NCI-H1694 treated with DMSO at 0.1 percent for 48 hours (cell line): ENCODE measurements at regions not wholly inside any gene's neighbourhood (a gene's known extent, or its start where the extent isn't known, plus 50 kb on each side); places are given as distances from the start of the nearest gene placed in this dataset.
A peak's percentile ranks its signal among the peaks of the same experiment; 100 is the strongest.
"Not testable (repeated sequence)": the region's sequence is repeated elsewhere in the genome, so short reads cannot be mapped to it uniquely, and the experiment has no call there.

ENCODE experiments used
- DNase-seq: peaks from one replicate; lab custom pipeline; 2025; lab: John Stamatoyannopoulos, UW

DNA sequence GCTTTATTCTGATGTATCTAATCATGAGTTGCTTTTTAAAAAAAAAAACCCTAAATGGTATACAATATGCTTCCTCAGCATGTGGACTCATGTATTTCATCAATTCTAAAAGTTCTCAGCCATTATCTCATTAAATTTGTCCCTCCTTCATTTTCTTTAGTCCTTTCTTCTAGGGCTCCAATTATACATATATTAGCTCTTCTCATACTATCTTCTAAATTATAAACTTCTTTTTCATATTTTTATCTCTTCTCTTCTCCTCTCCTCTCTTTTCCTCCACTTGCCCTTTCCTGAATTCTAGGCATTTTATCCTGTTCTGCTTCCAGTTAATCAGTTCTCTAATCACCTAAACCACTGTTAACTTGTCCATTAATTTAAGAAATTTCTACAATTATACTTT, 55.0 kb upstream of the IL33 start:
- no peak for DNase-seq

DNA sequence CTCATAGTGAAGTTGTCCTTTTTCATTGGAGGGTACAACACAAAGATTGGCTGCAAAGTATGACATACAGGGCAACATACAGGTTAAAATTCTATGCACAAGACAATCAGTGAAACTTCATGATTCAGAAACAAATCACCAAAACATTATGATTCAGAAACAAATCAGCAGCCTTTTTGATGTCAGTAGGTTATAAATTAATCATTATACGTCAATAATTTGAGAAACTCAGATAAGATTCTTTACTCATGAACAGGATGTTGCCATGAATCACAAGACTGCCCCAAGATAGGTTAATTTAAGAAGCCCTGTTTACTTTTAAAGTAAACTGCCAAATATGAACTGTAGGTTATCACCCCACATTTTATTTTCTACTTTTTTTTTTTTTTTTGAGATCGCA, 62.2 kb upstream of the IL33 start:
- no peak for DNase-seq

DNA sequence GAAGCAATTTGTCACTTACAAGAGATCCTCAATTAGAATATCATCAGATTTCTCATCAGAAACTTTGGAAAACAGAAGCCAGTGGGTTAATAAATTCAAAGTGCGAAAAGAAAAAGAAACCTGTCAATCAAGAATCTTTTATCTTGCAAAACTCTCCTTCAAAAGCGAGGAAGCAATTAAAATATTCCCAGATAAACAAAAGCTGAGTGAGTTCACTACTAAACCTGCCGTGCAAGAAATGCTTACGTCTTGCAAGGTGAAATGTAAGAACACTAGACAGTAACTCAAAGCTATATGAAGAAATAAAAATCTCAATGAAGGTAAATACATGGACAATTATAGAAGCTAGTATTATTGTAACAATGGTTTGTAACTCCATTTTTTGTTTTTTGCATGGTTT, 62.8 kb upstream of the IL33 start:
- DNase-seq: no peak

- no peak for DNase-seq
Measured at GRCh38 chr9:6150483-6150882, 65.1 kb upstream of the IL33 start.

GRCh38 chr9:6149315-6149714, 66.3 kb upstream of the IL33 start:
- DNase-seq: no peak

DNA sequence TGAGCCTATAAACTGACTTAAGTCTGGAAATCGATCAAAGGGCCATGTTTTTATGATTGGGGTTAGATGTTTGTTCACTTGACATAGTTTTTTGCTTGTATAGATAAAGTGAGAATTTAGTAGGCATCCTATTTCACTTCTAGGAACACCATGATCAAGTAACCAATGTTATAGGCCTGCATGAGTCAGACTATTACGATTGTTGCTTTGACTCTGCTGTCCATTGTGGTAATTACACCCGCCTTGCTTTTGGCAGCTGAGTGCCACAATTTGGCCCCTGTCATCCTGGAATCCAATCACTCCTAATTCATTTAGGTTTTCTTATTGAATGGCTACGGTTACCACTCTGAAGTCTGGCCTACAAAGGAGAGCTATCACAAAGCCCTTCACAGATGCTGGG, 67.8 kb upstream of the IL33 start:
- DNase-seq: no peak

DNA sequence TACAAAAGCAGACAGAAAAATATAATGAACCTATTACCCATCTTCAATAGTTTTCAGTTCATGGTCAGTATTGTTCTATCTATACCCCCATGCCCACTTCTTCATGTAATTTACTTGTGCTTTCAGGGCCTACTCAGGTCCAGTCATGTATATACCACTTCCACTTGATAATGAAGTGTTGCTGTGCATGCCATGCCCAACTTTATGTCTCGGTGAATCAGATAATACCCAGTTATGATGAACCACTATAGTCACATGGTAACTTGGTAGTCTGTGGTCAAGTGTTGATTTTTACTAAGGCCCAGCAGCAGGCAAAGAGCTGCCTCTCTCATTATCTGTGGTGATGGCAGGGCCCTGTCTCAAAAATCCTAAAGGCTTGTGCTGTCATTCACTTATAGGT, 70.7 kb upstream of the IL33 start:
- DNase-seq: no peak

GRCh38 chr9:6142799-6143454, 72.7 kb upstream of the IL33 start:
- DNase-seq: no peak

GRCh38 chr9:6135780-6136179, 79.8 kb upstream of the IL33 start:
- DNase-seq: not testable (repeated sequence)

DNA sequence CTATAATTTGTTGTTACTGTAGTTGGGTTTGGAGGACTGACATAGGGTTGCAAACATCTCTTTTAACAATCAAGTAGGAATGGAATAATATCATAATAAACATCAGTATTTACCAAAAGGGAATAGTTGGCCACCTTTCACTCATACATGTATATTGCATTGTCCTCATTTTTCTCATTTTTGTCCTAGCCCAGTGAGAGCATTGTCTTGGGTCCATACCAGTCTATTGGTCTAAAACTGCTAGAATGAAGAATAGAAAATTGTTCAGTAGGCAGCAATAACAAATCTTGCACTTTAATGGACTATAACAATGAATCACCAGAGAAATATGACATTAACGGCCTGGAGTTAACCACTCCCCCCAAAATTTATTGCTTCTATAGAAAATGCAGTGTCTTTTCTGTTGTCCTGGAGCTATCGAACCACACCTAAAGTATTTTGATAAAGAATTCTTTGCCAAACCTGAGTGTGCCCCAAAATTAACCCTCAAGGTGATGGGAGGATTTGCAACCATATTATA, 80.9 kb upstream of the IL33 start:
- no peak for DNase-seq

DNA sequence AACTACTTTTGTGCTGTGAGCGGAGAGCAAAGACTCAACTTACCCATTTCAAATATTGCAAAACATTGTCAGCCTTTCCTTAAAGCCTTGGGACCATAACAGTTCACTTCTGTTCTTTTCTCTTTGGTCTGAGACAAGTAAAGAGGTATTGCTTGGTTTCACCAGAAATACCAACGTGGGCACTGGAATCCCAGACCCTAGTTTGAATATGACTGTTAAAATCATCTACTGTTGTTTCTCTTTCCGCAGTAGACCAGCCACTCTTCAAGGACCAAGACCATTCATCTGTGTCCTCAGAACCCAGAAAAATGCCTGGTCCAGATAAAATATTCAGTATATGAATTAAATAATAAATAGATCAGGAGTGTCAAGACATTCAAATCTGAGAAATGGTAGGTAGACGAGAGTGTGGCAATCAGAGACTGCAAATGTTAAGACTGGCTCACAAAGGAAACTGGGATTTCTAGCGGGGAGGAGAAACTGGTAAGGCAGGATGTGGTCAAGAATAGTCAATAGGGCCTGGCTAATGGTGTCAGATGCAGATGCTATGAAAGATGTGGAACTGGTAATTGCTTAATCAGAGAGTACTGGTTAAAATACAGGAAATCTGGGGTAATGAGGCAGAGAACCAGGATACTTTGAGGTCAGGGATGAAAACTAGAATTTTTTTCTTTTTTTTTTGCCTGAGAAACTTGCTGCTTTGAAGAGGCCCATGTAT, 82.1 kb upstream of the IL33 start:
- DNase-seq: no peak

GRCh38 chr9:6132650-6133049, 83.0 kb upstream of the IL33 start:
- no peak for DNase-seq

GRCh38 chr9:6128030-6128429, 87.6 kb upstream of the IL33 start:
- no peak for DNase-seq

- no peak for DNase-seq
Measured at GRCh38 chr9:6126377-6126776, 89.2 kb upstream of the IL33 start.

DNA sequence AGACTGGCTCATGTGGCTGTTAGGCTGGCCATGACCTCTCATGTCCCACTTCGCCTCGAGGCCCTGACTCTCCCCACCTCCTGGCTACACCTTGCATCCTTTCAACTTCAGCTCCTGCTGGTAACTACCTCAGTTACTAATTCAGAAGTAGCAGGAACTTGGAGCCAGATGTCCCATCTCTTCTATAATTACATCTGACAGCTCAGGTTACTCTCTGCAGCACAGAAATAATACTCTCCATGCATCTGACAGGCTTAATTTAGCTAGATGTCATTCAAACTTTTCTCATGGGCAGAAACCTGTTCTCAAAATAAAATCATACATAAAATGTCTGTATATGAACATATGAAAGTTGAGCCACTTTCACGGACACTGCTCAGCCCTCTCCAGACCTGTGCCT, 92.2 kb upstream of the IL33 start:
- DNase-seq: no peak

GRCh38 chr9:6121707-6122106, 93.9 kb upstream of the IL33 start:
- DNase-seq: no peak

DNA sequence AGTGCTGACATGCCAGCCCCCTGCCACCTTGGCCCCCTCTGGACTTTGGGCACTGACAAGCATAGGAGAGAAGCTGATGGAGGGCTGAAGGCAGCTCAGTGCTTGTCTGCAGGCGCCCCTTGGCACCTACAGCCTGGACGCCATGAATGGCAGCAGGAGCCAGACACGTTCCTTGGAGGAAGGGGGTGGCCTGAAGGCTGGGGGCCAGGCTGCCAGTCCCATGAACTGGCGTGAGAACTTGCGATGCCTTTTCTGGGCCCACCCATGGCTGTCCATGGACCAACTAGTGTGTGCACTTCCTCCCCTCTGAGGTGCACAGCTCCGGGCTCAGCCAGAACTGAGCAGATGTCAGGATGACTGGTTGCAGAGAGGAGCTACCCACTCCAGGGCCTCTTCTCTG, 99.0 kb upstream of the RANBP6 start:
- DNase-seq: no peak

DNA sequence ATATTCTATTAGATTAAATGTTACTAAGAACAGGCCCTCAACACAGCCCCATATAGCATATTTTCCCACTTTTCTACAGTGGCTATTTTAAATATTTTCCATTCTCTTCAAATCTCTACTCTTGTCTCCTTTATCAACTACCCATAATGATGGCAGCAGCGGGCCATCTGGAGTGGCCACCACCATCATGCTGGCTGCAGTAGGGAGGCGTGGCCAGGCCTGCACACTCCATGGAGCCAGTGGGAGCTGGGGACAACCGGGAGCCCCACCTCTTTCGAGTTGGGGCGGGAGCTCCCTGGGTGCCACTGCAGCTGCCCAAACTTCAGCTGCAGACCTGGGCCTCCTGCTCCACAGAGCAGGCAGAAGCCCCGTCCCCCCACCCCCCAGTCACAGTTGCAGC, 98.4 kb upstream of the RANBP6 start:
- DNase-seq: no peak

- no peak for DNase-seq
Measured at GRCh38 chr9:6113312-6113711, 97.9 kb upstream of the RANBP6 start.

- no peak for DNase-seq
Measured at GRCh38 chr9:6109986-6110385, 94.6 kb upstream of the RANBP6 start.

DNA sequence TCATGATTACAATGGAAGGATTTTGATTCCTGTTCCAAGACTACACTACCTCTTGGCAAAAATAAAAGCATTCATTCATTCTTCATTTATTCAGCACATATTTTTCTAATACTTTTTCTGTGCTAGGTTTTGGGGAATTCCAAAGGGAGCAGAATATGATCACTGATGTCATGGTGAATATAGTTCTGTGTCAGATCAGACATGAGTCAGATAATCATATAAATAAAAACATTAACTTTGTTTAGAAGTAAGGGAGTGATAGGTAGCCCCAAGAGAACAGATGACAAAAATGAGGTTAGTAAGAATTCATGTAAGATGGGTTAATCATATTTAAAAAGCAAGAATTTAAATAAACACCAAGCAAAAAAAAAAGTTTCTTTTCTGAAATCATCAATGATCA, 94.1 kb upstream of the RANBP6 start:
- DNase-seq: no peak

- DNase-seq: peak; percentile 22
Measured at GRCh38 chr9:6106711-6107339, 91.4 kb upstream of the RANBP6 start.

DNA sequence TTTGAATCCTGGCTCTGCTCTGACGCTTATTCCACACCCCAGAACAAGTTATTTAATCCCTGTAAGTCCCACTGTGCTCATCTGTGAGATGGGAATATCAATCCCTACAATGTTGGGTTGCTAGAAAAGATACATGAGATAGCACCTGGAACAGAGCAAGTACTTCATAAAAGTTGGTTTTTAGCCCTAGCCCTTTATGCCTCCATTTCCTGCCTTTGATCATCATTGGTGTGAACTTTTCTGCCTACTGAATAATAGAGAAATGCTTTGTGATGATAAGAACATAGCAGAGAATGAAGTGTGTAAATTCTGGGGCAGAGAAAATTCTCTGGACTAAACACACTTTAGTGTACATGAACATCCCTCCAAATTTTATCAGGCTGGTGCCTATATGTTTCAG, 90.3 kb upstream of the RANBP6 start:
- DNase-seq: no peak
